OCI-LY1 (cell line): ENCODE measurements at regions not wholly inside any gene's neighbourhood (a gene's known extent, or its start where the extent isn't known, plus 50 kb on each side); places are given as distances from the start of the nearest gene placed in this dataset.

Experiments
- H2AFZ ChIP-seq: fragments of 200-600 bp; sonication (generic), shearing (Covaris generic); 2 replicates; pipeline ENCODE4 v1.6.0; 2014; ENCODE audit warnings: antibody characterized with exemption, mild to moderate bottlenecking, low read length
- H3F3A ChIP-seq: fragments of 200-600 bp; sonication (generic), shearing (Covaris generic); 2 replicates; pipeline ENCODE4 v1.6.0; 2014; ENCODE audit warnings: mild to moderate bottlenecking, antibody characterized with exemption, low read length, moderate library complexity; ENCODE audit not compliant: insufficient read depth
- H3K27ac ChIP-seq: fragments of 200-600 bp; sonication (generic); 2 replicates; pipeline ENCODE4 v1.5.1; 2014; ENCODE audit warnings: low read length, mixed run types, mild to moderate bottlenecking, low read depth; ENCODE audit not compliant: poor library complexity, severe bottlenecking
- H3K27me3 ChIP-seq: fragments of 200-600 bp; sonication (generic); 2 replicates; pipeline ENCODE4 v1.6.0; 2014; ENCODE audit warnings: antibody characterized with exemption, mild to moderate bottlenecking, low read length, moderate library complexity; ENCODE audit not compliant: insufficient read depth
- H3K36me3 ChIP-seq: fragments of 200-600 bp; sonication (generic); 2 replicates; pipeline ENCODE4 v1.6.1; 2014; ENCODE audit warnings: mild to moderate bottlenecking, antibody characterized with exemption, low read length, moderate library complexity, mixed read lengths; ENCODE audit not compliant: insufficient read depth
- H3K4me1 ChIP-seq: fragments of 200-600 bp; sonication (generic); 2 replicates; pipeline ENCODE4 v1.5.1; 2014; ENCODE audit warnings: mild to moderate bottlenecking, low read length, moderate library complexity; ENCODE audit not compliant: insufficient read depth, severe bottlenecking
- H3K4me2 ChIP-seq: fragments of 200-600 bp; sonication (generic), shearing (Covaris generic); 2 replicates; pipeline ENCODE4 v1.6.1; 2014; ENCODE audit warnings: low read length
- H3K4me3 ChIP-seq: fragments of 200-600 bp; sonication (generic); 2 replicates; pipeline ENCODE4 v1.5.1; 2014; ENCODE audit warnings: low read length, low read depth, mild to moderate bottlenecking, mixed read lengths; ENCODE audit not compliant: poor library complexity, severe bottlenecking
- H3K79me2 ChIP-seq: fragments of 200-600 bp; shearing (Covaris generic); 2 replicates; pipeline ENCODE4 v1.6.1; 2016; ENCODE audit warnings: mixed run types, low read length, mixed read lengths; ENCODE audit not compliant: insufficient read depth
- H3K9ac ChIP-seq: fragments of 200-600 bp; sonication (generic), shearing (Covaris generic); 2 replicates; pipeline ENCODE4 v1.6.1; 2014; ENCODE audit warnings: mild to moderate bottlenecking, low read length, mixed read lengths
- H3K9me2 ChIP-seq: fragments of 200-600 bp; sonication (generic), shearing (Covaris generic); 2 replicates; pipeline ENCODE4 v1.6.1; 2014; ENCODE audit warnings: low read depth, mild to moderate bottlenecking, low read length, mixed read lengths
- H3K9me3 ChIP-seq: fragments of 200-600 bp; shearing (Covaris generic); 2 replicates; pipeline ENCODE4 v1.6.1; 2014; ENCODE audit warnings: low read length, mixed read lengths
- H4K20me1 ChIP-seq: fragments of 200-600 bp; sonication (generic), shearing (Covaris generic); 2 replicates; pipeline ENCODE4 v1.6.0; 2016; ENCODE audit warnings: mild to moderate bottlenecking, low read length; ENCODE audit not compliant: insufficient read depth
- EZH2 ChIP-seq: fragments of 200-600 bp; sonication (generic), shearing (Covaris generic); IDR thresholded peaks from 2 replicates; pipeline ENCODE4 v1.8.0; 2017; ENCODE audit warnings: borderline replicate concordance, mixed run types, mild to moderate bottlenecking, antibody characterized with exemption, low read length, moderate library complexity, mixed read lengths
- TF ChIP-seq, protein P1 (sequence below): fragments of 200-600 bp; sonication (generic), shearing (Covaris generic); IDR thresholded peaks from 2 replicates; pipeline ENCODE4 v1.5.1; 2017; ENCODE audit warnings: mild to moderate bottlenecking, antibody characterized with exemption, low read length, moderate library complexity, mixed read lengths

DNA sequence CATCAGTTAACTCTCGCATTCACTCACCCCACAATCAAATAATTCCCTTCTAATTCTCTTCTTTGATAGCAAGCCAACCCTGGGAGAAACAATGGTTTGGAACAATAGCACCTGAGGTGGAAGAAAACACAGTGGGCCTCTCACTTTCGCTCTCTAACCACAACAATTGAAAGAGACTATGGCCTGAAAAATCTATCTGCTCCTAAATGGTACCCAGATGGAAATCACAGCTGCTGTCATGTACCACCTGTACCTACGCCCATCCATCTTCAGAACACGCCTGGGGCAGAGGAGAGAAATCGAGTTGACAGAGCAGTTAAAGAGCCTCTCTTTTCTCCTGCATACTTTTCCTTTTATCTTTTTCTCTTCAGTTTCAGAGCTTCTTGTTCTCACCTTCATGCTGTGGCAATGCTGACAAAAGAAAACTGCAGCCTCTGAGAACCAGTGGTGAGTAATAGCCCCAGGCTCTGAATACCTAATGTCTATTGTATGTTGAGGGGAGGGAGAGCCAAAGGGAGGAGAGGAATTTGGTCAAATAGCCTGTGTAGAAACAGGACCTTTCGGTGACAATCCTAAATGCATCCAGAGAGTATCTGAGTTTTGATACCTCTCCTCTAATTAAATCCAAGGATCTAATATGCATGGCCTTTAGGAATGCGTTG lies 57.7 kb downstream of the ZC3H11B start:
- Histone ChIP-seq H3K4me2 (no peak overlapping the region), H3K9ac (no peak overlapping the region), H3K79me2 (no peaks in the 10 kb centered on the region), H3K27ac (no peak overlapping the region), H2AFZ (no peak overlapping the region), H3K9me3 (no peaks in the 10 kb centered on the region), H3K4me1 (no peaks in the 10 kb centered on the region), H3F3A (no peaks in the 10 kb centered on the region), H4K20me1 (no peaks in the 10 kb centered on the region), H3K4me3 (no peak overlapping the region), H3K36me3 (no peaks in the 10 kb centered on the region), H3K9me2 (no peaks in the 10 kb centered on the region), H3K27me3 (no peaks in the 10 kb centered on the region)
- TF ChIP-seq EZH2, result no peak
- TF ChIP-seq, protein P1, sequence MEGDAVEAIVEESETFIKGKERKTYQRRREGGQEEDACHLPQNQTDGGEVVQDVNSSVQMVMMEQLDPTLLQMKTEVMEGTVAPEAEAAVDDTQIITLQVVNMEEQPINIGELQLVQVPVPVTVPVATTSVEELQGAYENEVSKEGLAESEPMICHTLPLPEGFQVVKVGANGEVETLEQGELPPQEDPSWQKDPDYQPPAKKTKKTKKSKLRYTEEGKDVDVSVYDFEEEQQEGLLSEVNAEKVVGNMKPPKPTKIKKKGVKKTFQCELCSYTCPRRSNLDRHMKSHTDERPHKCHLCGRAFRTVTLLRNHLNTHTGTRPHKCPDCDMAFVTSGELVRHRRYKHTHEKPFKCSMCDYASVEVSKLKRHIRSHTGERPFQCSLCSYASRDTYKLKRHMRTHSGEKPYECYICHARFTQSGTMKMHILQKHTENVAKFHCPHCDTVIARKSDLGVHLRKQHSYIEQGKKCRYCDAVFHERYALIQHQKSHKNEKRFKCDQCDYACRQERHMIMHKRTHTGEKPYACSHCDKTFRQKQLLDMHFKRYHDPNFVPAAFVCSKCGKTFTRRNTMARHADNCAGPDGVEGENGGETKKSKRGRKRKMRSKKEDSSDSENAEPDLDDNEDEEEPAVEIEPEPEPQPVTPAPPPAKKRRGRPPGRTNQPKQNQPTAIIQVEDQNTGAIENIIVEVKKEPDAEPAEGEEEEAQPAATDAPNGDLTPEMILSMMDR, result no peak

DNA sequence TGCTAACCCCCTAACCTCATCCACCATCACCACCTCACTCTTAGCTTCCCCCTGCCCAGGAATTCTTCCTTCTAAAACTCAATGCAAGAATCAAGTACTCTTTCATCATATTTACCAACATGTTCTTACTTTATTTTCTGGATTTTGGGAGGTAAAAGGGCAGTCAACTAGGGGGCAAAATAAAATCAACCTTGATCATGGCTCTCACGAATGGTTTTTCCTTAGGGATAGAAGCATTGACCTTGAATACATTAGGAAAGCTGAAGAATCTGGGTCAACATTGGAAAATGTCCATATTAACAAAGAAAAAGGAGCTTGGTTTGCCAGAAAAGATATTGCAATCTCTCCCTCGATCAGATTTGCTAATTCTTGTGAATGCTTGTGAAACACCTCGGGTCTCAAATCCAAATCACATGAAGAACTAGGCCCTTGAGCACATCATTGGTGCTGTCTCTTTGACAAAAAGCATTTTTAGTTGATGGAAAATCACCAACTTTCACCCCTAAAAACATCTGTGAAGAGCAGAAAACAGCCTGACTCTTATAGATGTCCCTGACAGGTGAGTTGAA lies 58.9 kb downstream of the ZC3H11B start:
- H3K9me2 ChIP-seq, result no peaks in the 10 kb centered on the region
- no peaks in the 10 kb centered on the region for H3K9me3 ChIP-seq
- no peak overlapping the region for H3K9ac ChIP-seq
- H3K4me1 ChIP-seq, result no peaks in the 10 kb centered on the region
- no peaks in the 10 kb centered on the region for H3K27me3 ChIP-seq
- no peak overlapping the region for H2AFZ ChIP-seq
- no peak overlapping the region for H3K4me2 ChIP-seq
- H3K79me2 ChIP-seq, result no peaks in the 10 kb centered on the region
- H3K36me3 ChIP-seq, result no peaks in the 10 kb centered on the region
- no peaks in the 10 kb centered on the region for H3F3A ChIP-seq
- no peak for TF ChIP-seq EZH2
- TF ChIP-seq, protein P1, result no peak
- H3K27ac ChIP-seq, result no peak overlapping the region
- no peak overlapping the region for H3K4me3 ChIP-seq
- no peaks in the 10 kb centered on the region for H4K20me1 ChIP-seq

DNA sequence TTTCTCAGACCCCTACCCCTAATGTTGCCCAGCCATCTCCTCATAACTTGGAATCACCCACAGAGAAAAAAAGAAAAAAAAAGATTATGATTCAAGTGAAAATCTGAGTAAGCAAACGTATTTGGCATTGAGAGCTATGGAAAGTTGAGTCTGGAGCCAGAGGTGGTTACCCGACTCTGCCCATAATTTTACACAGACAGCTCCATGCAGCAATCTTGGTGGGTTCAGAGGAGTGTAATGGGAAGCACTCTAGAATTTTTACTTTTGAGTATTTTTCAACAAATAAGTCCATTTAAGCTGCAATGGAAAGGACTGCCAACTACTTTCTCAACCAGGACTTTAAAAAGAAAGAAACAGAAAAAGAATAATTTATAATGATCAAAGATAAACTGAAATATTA lies 62.7 kb downstream of the ZC3H11B start:
- TF ChIP-seq EZH2, result no peak
- TF ChIP-seq, protein P1, result no peak
- Histone ChIP-seq H3K79me2 (no peaks in the 10 kb centered on the region), H2AFZ (no peak overlapping the region), H3K9me2 (no peaks in the 10 kb centered on the region), H4K20me1 (no peaks in the 10 kb centered on the region), H3F3A (no peaks in the 10 kb centered on the region), H3K36me3 (no peaks in the 10 kb centered on the region), H3K9ac (no peak overlapping the region), H3K4me3 (no peak overlapping the region), H3K27ac (no peak overlapping the region), H3K27me3 (no peaks in the 10 kb centered on the region), H3K4me2 (no peak overlapping the region), H3K9me3 (no peaks in the 10 kb centered on the region), H3K4me1 (no peaks in the 10 kb centered on the region)
